AG09309 (cell line): ENCODE measurements at regions not wholly inside any gene's neighbourhood (a gene's known extent, or its start where the extent isn't known, plus 50 kb on each side); places are given as distances from the start of the nearest gene placed in this dataset.

Experiments
- DNase-seq: peaks from one replicate; pipeline ENCODE4 v3.0.0-alpha.2; 2010; ENCODE audit warnings: low read depth
- H3K4me3 ChIP-seq: 2 replicates; pipeline ENCODE4 v1.5.1; 2011; ENCODE audit warnings: mild to moderate bottlenecking, low read depth, low read length, moderate library complexity; ENCODE audit not compliant: control insufficient read depth
- CTCF ChIP-seq: IDR thresholded peaks from 2 replicates; pipeline ENCODE4 v1.5.1; 2011; ENCODE audit warnings: mild to moderate bottlenecking, low read depth, low read length, inconsistent platforms; ENCODE audit not compliant: insufficient read depth, control insufficient read depth; ENCODE audit errors: missing control alignments

GRCh38 chr5:86152988-86153560 is 464.7 kb upstream of the COX7C start:
- no peak overlapping the region for H3K4me3 ChIP-seq
- no peak for TF ChIP-seq CTCF

GRCh38 chr5:86155796-86156195 is 461.9 kb upstream of the COX7C start:
- H3K4me3 ChIP-seq: no peak overlapping the region
- DNase-seq: no peak
- TF ChIP-seq CTCF: no peak

More at GRCh38 chr5:86152988-86153560, 464.7 kb upstream of the COX7C start:
- DNase-seq: no peak

GRCh38 chr5:86170194-86170593 is 447.5 kb upstream of the COX7C start:
- DNase-seq: no peak
- TF ChIP-seq CTCF: no peak
- H3K4me3 ChIP-seq: no peak overlapping the region

GRCh38 chr5:86175224-86175623 is 442.5 kb upstream of the COX7C start:
- DNase-seq: no peak
- no peak for TF ChIP-seq CTCF
- H3K4me3 ChIP-seq: no peak overlapping the region

- DNase-seq: no peak
- H3K4me3 ChIP-seq: no peak overlapping the region
- no peak for TF ChIP-seq CTCF
Measured at GRCh38 chr5:86199287-86199686, 418.5 kb upstream of the COX7C start.

- no peak for DNase-seq
- no peak overlapping the region for H3K4me3 ChIP-seq
- TF ChIP-seq CTCF: no peak
Measured at GRCh38 chr5:86228147-86228546, 389.6 kb upstream of the COX7C start.

GRCh38 chr5:86232246-86232645 is 385.5 kb upstream of the COX7C start:
- TF ChIP-seq CTCF: no peak
- H3K4me3 ChIP-seq: no peak overlapping the region
- no peak for DNase-seq
